ENCODE measurements at regions not wholly inside any gene's neighbourhood (a gene's known extent, or its start where the extent isn't known, plus 50 kb on each side); places are given as distances from the start of the nearest gene placed in this dataset.

GRCh38 chr16:48824271-48824670 is 214.3 kb upstream of the N4BP1 start:
- no peak overlapping the region for H2AFZ ChIP-seq (ENCODE audit: low read length)
- no peak overlapping the region for H3K4me2 ChIP-seq (ENCODE audit: insufficient read depth, low read length)
- H3K9me3 ChIP-seq (ENCODE audit: low read depth, low read length), result no peaks in the 10 kb centered on the region
- H3K27ac ChIP-seq (ENCODE audit: low read depth, low read length), result no peak overlapping the region
- H3K4me1 ChIP-seq (ENCODE audit: insufficient read depth, low read length), result no peaks in the 10 kb centered on the region
- no peak for DNase-seq (ENCODE audit: insufficient read length, low spot score, missing footprints)
- H4K20me1 ChIP-seq (ENCODE audit: insufficient read depth, low read length), result no peaks in the 10 kb centered on the region
- no peak overlapping the region for H3K4me3 ChIP-seq (ENCODE audit: insufficient read depth, low read length)
- no peaks in the 10 kb centered on the region for H3K27me3 ChIP-seq (ENCODE audit: insufficient read depth, low read length)
- no peaks in the 10 kb centered on the region for H3K79me2 ChIP-seq (ENCODE audit: insufficient read depth, low read length)
- no peaks in the 10 kb centered on the region for H3K36me3 ChIP-seq (ENCODE audit: insufficient read depth, low read length)
- no peak for TF ChIP-seq CTCF (IDR thresholded peaks at IDR 0.05; ENCODE audit: extremely low read depth, low read depth, low read length)

- H4K20me1 ChIP-seq (ENCODE audit: insufficient read depth, low read length), result no peaks in the 10 kb centered on the region
- H3K36me3 ChIP-seq (ENCODE audit: insufficient read depth, low read length), result no peaks in the 10 kb centered on the region
- no peaks in the 10 kb centered on the region for H3K79me2 ChIP-seq (ENCODE audit: insufficient read depth, low read length)
- H3K27ac ChIP-seq (ENCODE audit: low read depth, low read length), result no peak overlapping the region
- no peak for TF ChIP-seq CTCF (IDR thresholded peaks at IDR 0.05; ENCODE audit: extremely low read depth, low read depth, low read length)
- H3K9me3 ChIP-seq (ENCODE audit: low read depth, low read length), result no peaks in the 10 kb centered on the region
- H3K4me1 ChIP-seq (ENCODE audit: insufficient read depth, low read length), result no peaks in the 10 kb centered on the region
- H3K4me3 ChIP-seq (ENCODE audit: insufficient read depth, low read length), result no peak overlapping the region
- H2AFZ ChIP-seq (ENCODE audit: low read length), result no peak overlapping the region
- DNase-seq (ENCODE audit: insufficient read length, low spot score, missing footprints), result no peak
- no peaks in the 10 kb centered on the region for H3K27me3 ChIP-seq (ENCODE audit: insufficient read depth, low read length)
- H3K4me2 ChIP-seq (ENCODE audit: insufficient read depth, low read length), result no peak overlapping the region
Observed at GRCh38 chr16:48822431-48822830, 212.5 kb upstream of the N4BP1 start.

GRCh38 chr16:48820379-48820778 is 210.4 kb upstream of the N4BP1 start:
- no peak for TF ChIP-seq CTCF (IDR thresholded peaks at IDR 0.05; ENCODE audit: extremely low read depth, low read depth, low read length)
- Histone ChIP-seq H3K79me2 (ENCODE audit: insufficient read depth, low read length) (no peaks in the 10 kb centered on the region), H3K27me3 (ENCODE audit: insufficient read depth, low read length) (no peaks in the 10 kb centered on the region), H3K4me1 (ENCODE audit: insufficient read depth, low read length) (no peaks in the 10 kb centered on the region), H3K4me2 (ENCODE audit: insufficient read depth, low read length) (no peak overlapping the region), H2AFZ (ENCODE audit: low read length) (no peak overlapping the region), H3K9me3 (ENCODE audit: low read depth, low read length) (no peaks in the 10 kb centered on the region), H4K20me1 (ENCODE audit: insufficient read depth, low read length) (no peaks in the 10 kb centered on the region), H3K27ac (ENCODE audit: low read depth, low read length) (no peak overlapping the region), H3K4me3 (ENCODE audit: insufficient read depth, low read length) (no peak overlapping the region), H3K36me3 (ENCODE audit: insufficient read depth, low read length) (no peaks in the 10 kb centered on the region)
- DNase-seq (ENCODE audit: insufficient read length, low spot score, missing footprints), result no peak

- Histone ChIP-seq H3K9me3 (ENCODE audit: low read depth, low read length) (no peaks in the 10 kb centered on the region), H3K36me3 (ENCODE audit: insufficient read depth, low read length) (no peaks in the 10 kb centered on the region), H3K27ac (ENCODE audit: low read depth, low read length) (no peak overlapping the region), H2AFZ (ENCODE audit: low read length) (no peak overlapping the region), H3K79me2 (ENCODE audit: insufficient read depth, low read length) (no peaks in the 10 kb centered on the region), H3K4me3 (ENCODE audit: insufficient read depth, low read length) (no peak overlapping the region), H4K20me1 (ENCODE audit: insufficient read depth, low read length) (no peaks in the 10 kb centered on the region), H3K27me3 (ENCODE audit: insufficient read depth, low read length) (no peaks in the 10 kb centered on the region), H3K4me2 (ENCODE audit: insufficient read depth, low read length) (no peak overlapping the region), H3K4me1 (ENCODE audit: insufficient read depth, low read length) (no peaks in the 10 kb centered on the region)
- no peak for DNase-seq (ENCODE audit: insufficient read length, low spot score, missing footprints)
- TF ChIP-seq CTCF (IDR thresholded peaks at IDR 0.05; ENCODE audit: extremely low read depth, low read depth, low read length), result no peak
Observed at GRCh38 chr16:48818257-48818656, 208.3 kb upstream of the N4BP1 start.
